ENCODE measurements at regions not wholly inside any gene's neighbourhood (a gene's known extent, or its start where the extent isn't known, plus 50 kb on each side); places are given as distances from the start of the nearest gene placed in this dataset.

- TF ChIP-seq CTCF (IDR thresholded peaks at IDR 0.05) (no peak), POLR2A (IDR thresholded peaks at IDR 0.05) (no peak)
Observed at GRCh38 chr1:98321191-98321590, 340.3 kb upstream of the SNX7 start.

All from ovary (tissue), 3 donors.